HUES64 (cell line): ENCODE measurements at regions not wholly inside any gene's neighbourhood (a gene's known extent, or its start where the extent isn't known, plus 50 kb on each side); places are given as distances from the start of the nearest gene placed in this dataset.
"Not testable (repeated sequence)": the region's sequence is repeated elsewhere in the genome, so short reads cannot be mapped to it uniquely, and the experiment has no call there.

Experiments
- H3K27ac ChIP-seq: 2 replicates; pipeline ENCODE4 v1.7.0; 2013; ENCODE audit warnings: low read depth, low read length, inconsistent platforms
- H3K27me3 ChIP-seq: 2 replicates; pipeline ENCODE4 v1.6.1; 2013; ENCODE audit warnings: mild to moderate bottlenecking, low read length; ENCODE audit not compliant: insufficient read depth
- H3K36me3 ChIP-seq: 2 replicates; pipeline ENCODE4 v1.6.1; 2013; ENCODE audit warnings: mild to moderate bottlenecking, low read length; ENCODE audit not compliant: insufficient read depth
- H3K4me1 ChIP-seq: 2 replicates; pipeline ENCODE4 v1.6.1; 2013; ENCODE audit warnings: mild to moderate bottlenecking, low read length, moderate library complexity; ENCODE audit not compliant: insufficient read depth
- H3K4me3 ChIP-seq: 2 replicates; pipeline ENCODE4 v1.5.1; 2013; ENCODE audit warnings: mild to moderate bottlenecking, low read length, moderate library complexity
- H3K9ac ChIP-seq: 2 replicates; pipeline ENCODE4 v1.6.1; 2013; ENCODE audit warnings: mild to moderate bottlenecking, low read depth, low read length
- H3K9me3 ChIP-seq: 2 replicates; pipeline ENCODE4 v1.6.1; 2013; ENCODE audit warnings: low read depth, low read length; ENCODE audit not compliant: insufficient read depth
- WGBS: fragments of 150-250, 120-280 bp; methylation state at CpG from one replicate; pipeline ENCODE4 v1.1.7; 2013; ENCODE audit warnings: missing lambda C conversion rate; 5-methylcytosine and 5-hydroxymethylcytosine counted together

DNA sequence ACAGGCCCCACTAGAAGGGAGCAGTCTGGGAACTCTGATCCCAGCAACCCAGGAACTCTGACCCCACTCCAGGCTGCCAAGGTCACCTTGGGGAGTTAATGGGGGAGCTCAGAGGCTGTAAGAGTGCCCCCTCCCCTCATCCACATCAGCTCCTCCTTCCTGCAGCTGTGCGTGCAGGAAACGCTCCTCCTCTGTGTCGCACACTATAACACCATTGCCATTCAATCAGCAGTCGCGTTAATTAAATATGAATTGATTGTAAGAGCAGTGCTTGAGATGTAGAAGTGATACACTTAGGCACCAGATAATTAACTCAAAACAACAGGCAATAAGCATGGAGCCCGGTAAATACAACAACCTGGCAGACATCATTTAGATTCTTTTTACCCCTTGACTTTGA, 205.7 kb downstream of the MATN1 start:
- H3K4me3 ChIP-seq, H3K9ac ChIP-seq, H3K9me3 ChIP-seq, H3K27me3 ChIP-seq, H3K27ac ChIP-seq, H3K36me3 ChIP-seq, H3K4me1 ChIP-seq: not testable (repeated sequence)
- WGBS, result 100% methylated on average over 1 of the region's 6 CpGs

DNA sequence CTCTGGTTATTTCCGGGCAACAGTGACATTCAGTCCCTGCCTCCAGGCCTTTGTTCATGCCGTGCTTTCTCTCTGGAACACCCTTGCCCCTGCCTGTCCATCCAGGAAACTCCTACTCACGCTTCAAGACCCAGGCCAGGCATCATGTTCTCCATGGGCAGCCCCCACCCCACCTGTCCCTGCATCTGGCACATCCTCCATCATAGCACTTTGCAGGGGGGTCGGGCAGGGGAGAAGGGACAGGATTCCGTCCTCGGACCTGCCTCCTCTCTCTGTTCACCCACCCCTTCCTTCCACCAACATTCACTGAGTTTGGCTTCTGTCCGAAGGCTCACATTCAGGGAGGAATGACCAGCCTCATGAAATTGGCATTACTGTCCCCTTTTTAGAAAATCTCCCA, 206.1 kb downstream of the MATN1 start:
- 86% methylated on average over 5 of the region's 7 CpGs for WGBS
- H3K4me3 ChIP-seq, H3K9ac ChIP-seq, H3K27me3 ChIP-seq, H3K9me3 ChIP-seq, H3K36me3 ChIP-seq, H3K27ac ChIP-seq, H3K4me1 ChIP-seq: not testable (repeated sequence)

DNA sequence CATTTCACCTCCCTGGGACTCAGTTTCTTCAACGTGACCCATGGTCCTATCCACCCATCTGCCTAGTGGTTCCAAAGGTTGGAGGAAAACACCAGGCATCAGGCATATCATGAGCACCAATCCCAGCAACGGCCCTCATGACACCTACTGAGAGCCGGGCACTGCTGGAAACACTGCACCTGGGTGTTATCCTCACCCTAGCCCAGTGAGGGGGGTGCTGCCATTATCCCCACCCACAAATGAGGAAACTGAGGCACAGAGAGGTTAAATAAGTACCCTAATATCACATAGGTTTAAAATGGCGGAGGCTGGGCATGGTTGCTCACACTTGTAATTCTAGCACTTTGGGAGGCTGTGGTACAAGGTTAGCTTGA, 206.9 kb downstream of the MATN1 start:
- Histone ChIP-seq H3K9ac (no peak overlapping the region), H3K4me3 (no peak overlapping the region), H3K27ac (no peak overlapping the region), H3K9me3 (no peaks in the 10 kb centered on the region), H3K36me3 (no peaks in the 10 kb centered on the region), H3K4me1 (peaks cover 4% of the 10 kb centered on the region; the same call in 1 of the 2 replicates), H3K27me3 (no peaks in the 10 kb centered on the region)
- WGBS, result 87% methylated on average over 4 of the region's 4 CpGs

DNA sequence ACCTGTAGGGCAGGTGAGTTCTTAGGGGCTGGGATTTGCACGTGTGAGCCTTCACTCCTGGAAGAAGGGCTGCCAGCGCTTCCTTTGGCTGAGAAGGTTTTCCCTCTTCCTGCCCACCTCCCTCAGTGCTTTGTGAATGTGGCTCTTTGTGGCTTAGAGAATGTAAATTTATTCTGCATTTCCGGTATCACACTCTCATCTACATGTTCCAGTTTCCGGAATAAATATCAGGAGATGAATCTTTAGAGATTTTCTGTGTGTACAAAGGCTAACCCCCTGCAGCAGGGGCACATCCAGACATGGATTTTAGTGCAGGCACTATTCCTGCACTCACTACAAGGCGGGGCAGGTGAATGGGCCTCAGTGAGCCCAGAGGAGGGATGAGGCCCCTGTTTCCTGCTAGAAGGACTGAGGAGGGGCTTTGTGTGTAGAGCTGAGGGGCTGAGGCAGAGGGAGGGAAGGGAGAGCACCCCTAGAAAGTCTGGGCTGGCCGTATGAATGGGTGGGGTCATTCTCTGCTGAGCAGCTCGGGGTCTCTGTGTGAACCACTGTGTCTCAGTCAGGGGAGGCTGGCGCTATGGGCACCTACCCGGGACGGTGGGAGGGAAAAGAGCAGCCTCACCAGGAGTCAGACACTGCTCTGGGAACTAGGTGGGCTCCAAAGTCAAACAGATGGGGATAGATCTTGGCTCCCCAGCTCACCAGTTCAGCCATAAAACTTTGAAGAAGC, 207.5 kb downstream of the MATN1 start:
- H3K9me3 ChIP-seq, result no peaks in the 10 kb centered on the region
- H3K27ac ChIP-seq, result no peak overlapping the region
- H3K4me1 ChIP-seq, result peaks cover 4% of the 10 kb centered on the region; the same call in 1 of the 2 replicates
- no peaks in the 10 kb centered on the region for H3K27me3 ChIP-seq
- 75% methylated on average over 8 of the region's 10 CpGs for WGBS
- H3K36me3 ChIP-seq, result no peaks in the 10 kb centered on the region
- H3K4me3 ChIP-seq, result no peak overlapping the region
- no peak overlapping the region for H3K9ac ChIP-seq

DNA sequence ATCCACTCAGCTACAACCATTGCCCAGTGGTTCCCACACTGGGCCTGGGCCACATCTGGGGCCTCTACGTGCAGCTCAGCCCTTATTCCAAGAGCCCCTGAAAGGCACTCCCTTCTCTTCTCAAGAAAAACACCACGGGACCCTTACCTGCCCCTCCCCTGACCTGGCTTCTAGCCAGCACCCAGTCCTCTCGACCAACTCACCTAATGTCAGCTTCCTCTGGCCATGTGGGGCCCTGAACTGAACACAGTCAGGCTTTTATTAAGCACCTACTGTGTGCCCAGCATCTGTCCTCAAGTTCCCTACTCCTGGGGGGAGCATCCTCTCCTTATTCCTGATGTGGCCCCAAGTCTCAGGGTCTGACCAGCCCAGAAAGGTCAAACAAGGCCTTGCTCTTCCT, 208.4 kb downstream of the MATN1 start:
- Histone ChIP-seq H3K36me3 (no peaks in the 10 kb centered on the region), H3K9me3 (no peaks in the 10 kb centered on the region), H3K9ac (no peak overlapping the region), H3K27me3 (no peaks in the 10 kb centered on the region), H3K27ac (no peak overlapping the region), H3K4me1 (peaks cover 4% of the 10 kb centered on the region; the same call in 1 of the 2 replicates), H3K4me3 (no peak overlapping the region)
- 77% methylated on average over 3 of the region's 3 CpGs for WGBS

DNA sequence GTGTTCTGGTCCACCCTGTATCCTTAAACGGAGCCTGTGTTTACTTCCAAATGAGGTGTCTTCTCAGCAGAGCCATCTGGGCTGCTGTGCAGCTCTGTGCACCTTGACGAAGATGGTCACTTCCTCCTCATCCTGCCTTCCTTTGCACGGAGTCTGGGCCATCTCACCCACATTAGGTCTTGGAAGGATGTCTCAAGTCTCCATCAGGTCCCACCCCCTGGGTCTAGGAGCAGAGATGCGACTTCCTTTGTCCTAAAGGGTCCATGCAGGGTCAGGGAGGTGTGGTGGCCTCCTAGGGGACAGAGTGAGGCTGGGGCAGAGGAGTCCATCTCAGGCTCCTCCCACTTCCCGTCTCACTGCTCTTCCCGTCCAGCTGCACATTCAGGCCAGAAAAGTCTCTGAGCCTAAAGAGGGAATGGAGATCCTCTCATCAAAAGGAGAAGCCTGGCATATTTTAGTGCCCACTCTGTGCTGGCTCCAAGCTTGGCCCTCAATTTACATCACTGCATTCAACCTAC, 209.2 kb downstream of the MATN1 start:
- Histone ChIP-seq H3K4me1 (peaks cover 4% of the 10 kb centered on the region; the same call in 1 of the 2 replicates), H3K27ac (no peak overlapping the region), H3K9me3 (no peaks in the 10 kb centered on the region), H3K27me3 (no peaks in the 10 kb centered on the region), H3K9ac (no peak overlapping the region), H3K36me3 (no peaks in the 10 kb centered on the region), H3K4me3 (no peak overlapping the region)
- 71% methylated on average over 6 of the region's 6 CpGs for WGBS

DNA sequence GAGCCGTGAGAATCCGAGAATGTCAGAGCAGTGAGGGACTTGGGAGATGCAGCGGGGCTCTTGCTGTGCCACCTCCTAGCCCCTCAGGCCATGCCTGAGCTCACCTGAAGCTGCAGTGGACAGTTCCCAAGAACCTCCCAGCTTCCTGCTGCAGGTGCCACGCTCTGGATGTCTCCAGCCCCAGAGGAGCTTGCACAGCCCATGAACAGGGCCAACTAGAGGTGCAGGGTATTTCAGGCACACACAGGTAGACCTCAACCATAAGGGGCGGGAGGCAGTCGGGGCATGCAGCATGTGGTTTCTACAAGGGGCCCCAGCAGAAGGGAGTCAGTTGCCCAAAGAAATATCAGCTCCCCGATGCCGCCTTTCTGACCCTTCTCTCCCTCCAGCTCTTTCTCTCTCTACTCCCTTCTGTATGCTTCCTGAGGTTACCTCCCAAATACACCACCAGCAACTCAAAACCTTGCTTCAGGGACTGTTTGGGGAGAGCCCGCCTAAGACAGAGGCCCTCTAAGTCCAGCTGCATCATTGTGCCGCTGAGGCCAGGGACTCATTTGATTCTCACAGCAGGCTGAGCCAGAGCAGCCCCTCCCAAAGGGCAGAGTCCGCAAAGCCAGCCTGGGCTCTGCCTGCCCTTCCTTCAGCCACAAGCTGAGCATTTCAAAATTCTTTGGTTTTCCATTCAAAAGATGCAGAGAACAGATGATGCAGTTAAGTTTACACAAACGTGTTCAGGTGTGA, 209.8 kb downstream of the MATN1 start:
- Histone ChIP-seq H3K27ac (no peak overlapping the region), H3K4me3 (no peak overlapping the region), H3K4me1 (peaks cover 4% of the 10 kb centered on the region; the same call in 1 of the 2 replicates), H3K27me3 (no peaks in the 10 kb centered on the region), H3K36me3 (no peaks in the 10 kb centered on the region), H3K9ac (no peak overlapping the region), H3K9me3 (no peaks in the 10 kb centered on the region)
- WGBS, result 86% methylated on average over 12 of the region's 12 CpGs

DNA sequence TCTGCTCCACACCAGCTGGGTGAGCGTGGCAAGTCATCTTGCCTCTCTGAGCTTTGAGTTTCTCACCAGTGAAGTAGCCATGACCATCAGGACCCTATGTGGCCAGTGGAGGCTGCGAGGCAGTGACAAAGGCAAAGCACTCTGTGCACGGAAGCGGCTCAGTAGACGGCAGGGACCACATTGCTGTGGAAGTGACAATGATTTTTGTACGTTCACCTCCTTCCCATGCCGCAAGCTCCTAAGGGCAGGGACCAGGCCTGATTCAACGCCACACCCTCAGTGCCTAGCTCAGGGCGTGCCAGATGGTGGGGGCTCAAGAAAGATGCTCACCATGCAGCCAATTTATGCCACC, 210.5 kb downstream of the MATN1 start:
- H3K9me3 ChIP-seq, result no peaks in the 10 kb centered on the region
- no peaks in the 10 kb centered on the region for H3K27me3 ChIP-seq
- no peak overlapping the region for H3K9ac ChIP-seq
- H3K4me1 ChIP-seq, result peaks cover 4% of the 10 kb centered on the region; the same call in 1 of the 2 replicates
- H3K36me3 ChIP-seq, result no peaks in the 10 kb centered on the region
- no peak overlapping the region for H3K27ac ChIP-seq
- H3K4me3 ChIP-seq, result no peak overlapping the region
- WGBS, result 94% methylated on average over 9 of the region's 9 CpGs

DNA sequence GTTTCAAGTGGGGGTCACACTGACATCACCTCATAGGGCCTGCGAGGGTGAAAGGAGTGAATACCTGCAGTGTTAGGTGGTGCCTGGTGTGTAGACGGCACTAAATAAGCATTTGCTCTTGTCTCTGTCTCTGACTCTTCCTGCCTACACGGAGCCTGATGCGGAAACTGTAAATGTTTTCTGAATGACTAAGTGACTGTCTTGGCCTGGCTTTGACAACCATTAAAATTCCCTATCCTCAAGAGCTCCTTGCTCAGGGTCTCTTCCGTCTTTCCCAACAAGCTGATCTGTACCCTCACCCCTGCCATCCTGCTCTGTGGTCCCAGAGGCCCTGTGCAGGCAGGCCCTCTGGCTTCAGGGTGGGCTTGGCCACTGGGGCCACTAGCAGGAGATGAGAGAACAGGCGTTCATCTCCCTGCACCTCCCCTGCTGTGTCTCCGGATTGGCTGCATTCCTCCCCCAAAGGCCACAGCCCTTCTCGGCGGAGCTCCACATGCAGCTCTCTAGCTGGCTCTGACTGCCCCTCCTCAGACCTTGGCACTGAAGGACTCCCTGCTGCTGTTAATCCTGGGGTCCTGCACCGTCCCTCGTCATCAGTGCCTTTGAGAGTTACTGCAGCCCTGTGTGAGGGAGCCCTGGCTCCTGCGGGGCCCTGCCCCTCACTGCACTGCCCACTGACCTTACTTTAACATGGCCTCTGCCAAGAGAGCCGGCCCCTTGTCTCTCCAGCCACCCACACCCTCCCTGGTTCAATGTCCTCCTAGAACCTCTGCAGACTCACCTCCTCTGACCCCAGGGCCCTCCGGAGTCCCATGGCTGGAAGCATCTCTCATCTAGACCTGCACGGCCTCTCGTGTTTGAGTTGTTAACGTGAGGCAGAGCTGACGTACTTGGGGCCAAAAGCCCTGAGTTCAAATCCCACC, 211.1 kb downstream of the MATN1 start:
- Histone ChIP-seq H3K4me1 (peaks cover 4% of the 10 kb centered on the region; the same call in 1 of the 2 replicates), H3K4me3 (no peak overlapping the region), H3K9ac (no peak overlapping the region), H3K36me3 (no peaks in the 10 kb centered on the region), H3K27me3 (no peaks in the 10 kb centered on the region), H3K9me3 (no peaks in the 10 kb centered on the region), H3K27ac (no peak overlapping the region)
- WGBS, result 57% methylated on average over 18 of the region's 18 CpGs

DNA sequence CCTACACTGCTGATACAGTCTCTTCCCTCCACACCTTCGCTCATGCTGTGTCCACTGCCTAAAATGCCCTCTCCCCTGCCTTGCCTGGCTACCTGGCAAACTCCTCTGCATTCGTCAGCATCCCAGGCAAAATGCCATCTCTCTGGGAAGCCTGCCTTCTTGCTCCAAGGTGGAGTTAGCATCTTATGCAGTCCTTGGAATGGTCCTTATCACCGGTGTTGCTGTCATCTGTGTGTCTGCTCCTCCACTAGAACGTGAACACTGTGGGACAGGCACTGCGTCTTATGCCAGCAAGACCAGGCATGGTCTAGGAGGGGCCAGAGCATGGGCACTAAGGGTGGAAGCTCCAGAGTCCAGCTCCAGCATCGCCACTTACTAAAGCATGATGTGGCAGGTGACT, 211.8 kb downstream of the MATN1 start:
- Histone ChIP-seq H3K36me3 (no peaks in the 10 kb centered on the region), H3K27me3 (no peaks in the 10 kb centered on the region), H3K9ac (no peak overlapping the region), H3K4me1 (peaks cover 4% of the 10 kb centered on the region; the same call in 1 of the 2 replicates), H3K4me3 (no peak overlapping the region), H3K27ac (no peak overlapping the region), H3K9me3 (no peaks in the 10 kb centered on the region)
- WGBS, result 83% methylated on average over 6 of the region's 6 CpGs

DNA sequence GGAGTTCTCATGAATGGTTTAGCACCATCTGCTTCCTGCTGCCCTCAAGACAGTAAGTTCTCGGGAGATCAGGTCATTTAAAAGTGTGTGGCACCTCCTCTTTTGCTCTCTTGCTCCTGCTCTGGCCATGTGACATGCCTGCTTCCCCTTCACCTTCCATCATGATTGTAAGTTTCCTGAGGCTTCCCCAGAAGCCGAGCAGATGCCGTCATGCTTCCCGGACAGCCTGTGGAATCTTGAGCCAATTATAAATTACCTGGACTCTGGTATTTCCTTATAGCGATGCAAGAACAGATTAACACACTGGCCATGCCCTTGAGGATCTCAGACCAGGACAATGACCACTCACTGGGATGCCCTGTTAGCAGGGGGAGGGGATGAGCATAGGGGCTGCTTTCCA, 212.3 kb downstream of the MATN1 start:
- 93% methylated on average over 5 of the region's 5 CpGs for WGBS
- H3K9ac ChIP-seq, result no peak overlapping the region

More for the DNA sequence above, 212.3 kb downstream of the MATN1 start:
- H3K36me3 ChIP-seq, result no peaks in the 10 kb centered on the region
- no peaks in the 10 kb centered on the region for H3K27me3 ChIP-seq
- H3K9me3 ChIP-seq, result no peaks in the 10 kb centered on the region
- H3K27ac ChIP-seq, result no peak overlapping the region
- H3K4me1 ChIP-seq, result peaks cover 4% of the 10 kb centered on the region; the same call in 1 of the 2 replicates
- no peak overlapping the region for H3K4me3 ChIP-seq
